ENCODE measurements at regions not wholly inside any gene's neighbourhood (a gene's known extent, or its start where the extent isn't known, plus 50 kb on each side); places are given as distances from the start of the nearest gene placed in this dataset.

GRCh38 chr10:47094126-47094525 lies 182.9 kb downstream of the PTPN20 start:
- 69% methylated on average over 6 of the region's 9 CpGs for WGBS (ENCODE audit: insufficient coverage)
- Histone ChIP-seq H2AFZ (ENCODE audit: insufficient read depth, low read depth, low read length, poor library complexity, severe bottlenecking) (no peak overlapping the region), H3K4me3 (ENCODE audit: control extremely low read depth in 1 of 5, extremely low read depth in 1 of 5, insufficient read depth in 1 of 5, low read depth in 2 of 5, low read length in 4 of 5) (no peak overlapping the region), H3K36me3 (replicated peaks in 1 of 2; ENCODE audit: control extremely low read depth in 1 of 2, control insufficient read depth in 1 of 2, extremely low read depth in 1 of 2, insufficient read depth in 2 of 2, low read length in 1 of 2) (no peaks in the 10 kb centered on the region), H3K27ac (ENCODE audit: low read length in 2 of 2) (no peak overlapping the region), H3K27me3 (replicated peaks in 1 of 4; ENCODE audit: control extremely low read depth in 1 of 4, control insufficient read depth in 3 of 4, insufficient read depth in 4 of 4, low read length in 3 of 4) (peaks cover 0 to 7% (median 1%) of the 10 kb centered on the region in 4 experiments), H3K9me3 (ENCODE audit: control extremely low read depth in 1 of 3, control insufficient read depth in 2 of 3, insufficient read depth in 1 of 3, low read length in 2 of 3) (peaks cover 0 to 7% (median 0%) of the 10 kb centered on the region in 3 donors), H3K9ac (ENCODE audit: low read length) (no peak overlapping the region), H3K4me2 (replicated peaks; ENCODE audit: low read depth, low read length, poor library complexity, severe bottlenecking) (no peak overlapping the region), H4K20me1 (ENCODE audit: control insufficient read depth, insufficient read depth, low read length, poor library complexity, severe bottlenecking) (no peaks in the 10 kb centered on the region), H3K79me2 (ENCODE audit: control insufficient read depth, insufficient read depth, low read length) (no peaks in the 10 kb centered on the region), H3K4me1 (ENCODE audit: control insufficient read depth in 2 of 2, insufficient read depth in 2 of 2, low read length in 2 of 2) (no peaks in the 10 kb centered on the region)
- H3K4me3 Mint-ChIP-seq = no peak overlapping the region
- intact Hi-C loops (cut with micrococcal nuclease) = no loop called here
- POLR2A ChIA-PET = no interaction called here
- no peak for TF ChIP-seq EZH2 (IDR thresholded peaks at IDR 0.05; ENCODE audit: borderline replicate concordance, insufficient read depth, low read depth, low read length, poor library complexity, severe bottlenecking)
- TF ChIP-seq CTCF (IDR thresholded peaks at IDR 0.05) = no peak
- CTCF ChIA-PET = no interaction called here
- no peak overlapping the region for H3K27ac Mint-ChIP-seq
- no peak for DNase-seq
- H3K4me1 Mint-ChIP-seq = no peaks in the 10 kb centered on the region
- no peak for ATAC-seq (ENCODE audit: low read depth)
- H3K9me3 Mint-ChIP-seq (ENCODE audit: insufficient read depth) = no peaks in the 10 kb centered on the region
- H3K27me3 Mint-ChIP-seq = peaks cover 13% of the 10 kb centered on the region

GRCh38 chr10:47094636-47095035 lies 183.4 kb downstream of the PTPN20 start:
- TF ChIP-seq EZH2 (IDR thresholded peaks at IDR 0.05; ENCODE audit: borderline replicate concordance, insufficient read depth, low read depth, low read length, poor library complexity, severe bottlenecking) = no peak
- TF ChIP-seq CTCF (IDR thresholded peaks at IDR 0.05) = no peak
- Histone ChIP-seq H3K9ac (ENCODE audit: low read length) (no peak overlapping the region), H3K4me2 (replicated peaks; ENCODE audit: low read depth, low read length, poor library complexity, severe bottlenecking) (no peak overlapping the region), H3K27me3 (replicated peaks in 1 of 4; ENCODE audit: control extremely low read depth in 1 of 4, control insufficient read depth in 3 of 4, insufficient read depth in 4 of 4, low read length in 3 of 4) (peaks cover 0 to 7% (median 1%) of the 10 kb centered on the region in 4 experiments), H3K9me3 (ENCODE audit: control extremely low read depth in 1 of 3, control insufficient read depth in 2 of 3, insufficient read depth in 1 of 3, low read length in 2 of 3) (peaks cover 0 to 7% (median 0%) of the 10 kb centered on the region in 3 donors), H3K36me3 (replicated peaks in 1 of 2; ENCODE audit: control extremely low read depth in 1 of 2, control insufficient read depth in 1 of 2, extremely low read depth in 1 of 2, insufficient read depth in 2 of 2, low read length in 1 of 2) (no peaks in the 10 kb centered on the region), H3K4me1 (ENCODE audit: control insufficient read depth in 2 of 2, insufficient read depth in 2 of 2, low read length in 2 of 2) (no peaks in the 10 kb centered on the region), H3K4me3 (ENCODE audit: control extremely low read depth in 1 of 5, extremely low read depth in 1 of 5, insufficient read depth in 1 of 5, low read depth in 2 of 5, low read length in 4 of 5) (no peak overlapping the region), H4K20me1 (ENCODE audit: control insufficient read depth, insufficient read depth, low read length, poor library complexity, severe bottlenecking) (no peaks in the 10 kb centered on the region), H3K27ac (ENCODE audit: low read length in 2 of 2) (no peak overlapping the region), H2AFZ (ENCODE audit: insufficient read depth, low read depth, low read length, poor library complexity, severe bottlenecking) (no peak overlapping the region), H3K79me2 (ENCODE audit: control insufficient read depth, insufficient read depth, low read length) (no peaks in the 10 kb centered on the region)
- WGBS (ENCODE audit: insufficient coverage) = 92% methylated on average over 5 of the region's 10 CpGs
- ChIA-PET POLR2A (no interaction called here), CTCF (no interaction called here)
- intact Hi-C loops (cut with micrococcal nuclease) = no loop called here
- Mint-ChIP-seq H3K9me3 (ENCODE audit: insufficient read depth) (no peaks in the 10 kb centered on the region), H3K27ac (no peak overlapping the region), H3K4me1 (no peaks in the 10 kb centered on the region), H3K27me3 (peaks cover 13% of the 10 kb centered on the region), H3K4me3 (no peak overlapping the region)
- no peak for ATAC-seq (ENCODE audit: low read depth)
- no peak for DNase-seq
